Peyer's patch (tissue), 4 donors: ENCODE measurements at regions not wholly inside any gene's neighbourhood (a gene's known extent, or its start where the extent isn't known, plus 50 kb on each side); places are given as distances from the start of the nearest gene placed in this dataset.

Experiments
- CTCF ChIP-seq, 6 experiments: fragments of 450-650 bp in 4 of 6; fragments of 200-600 bp in 2 of 6; sonication (generic) in 1 of 6; IDR thresholded peaks; one replicate each; pipeline ENCODE4 v1.5.1; 2017 to 2019; ENCODE audit warnings: antibody characterized with exemption in 6 of 6, mild to moderate bottlenecking in 3 of 6, moderate library complexity in 1 of 6
- POLR2A ChIP-seq, 2 donors: fragments of 450-650 bp; IDR thresholded peaks; one replicate each; pipeline ENCODE4 v1.5.1; 2017; ENCODE audit warnings: antibody characterized with exemption in 2 of 2, mild to moderate bottlenecking in 2 of 2, moderate library complexity in 2 of 2

GRCh38 chr2:88933091-88933490 is 241.6 kb downstream of the RPIA start:
- TF ChIP-seq CTCF (IDR thresholded peaks at IDR 0.05): no peak
- no peak for TF ChIP-seq POLR2A (IDR thresholded peaks at IDR 0.05)
